ENCODE measurements at regions not wholly inside any gene's neighbourhood (a gene's known extent, or its start where the extent isn't known, plus 50 kb on each side); places are given as distances from the start of the nearest gene placed in this dataset.

DNA sequence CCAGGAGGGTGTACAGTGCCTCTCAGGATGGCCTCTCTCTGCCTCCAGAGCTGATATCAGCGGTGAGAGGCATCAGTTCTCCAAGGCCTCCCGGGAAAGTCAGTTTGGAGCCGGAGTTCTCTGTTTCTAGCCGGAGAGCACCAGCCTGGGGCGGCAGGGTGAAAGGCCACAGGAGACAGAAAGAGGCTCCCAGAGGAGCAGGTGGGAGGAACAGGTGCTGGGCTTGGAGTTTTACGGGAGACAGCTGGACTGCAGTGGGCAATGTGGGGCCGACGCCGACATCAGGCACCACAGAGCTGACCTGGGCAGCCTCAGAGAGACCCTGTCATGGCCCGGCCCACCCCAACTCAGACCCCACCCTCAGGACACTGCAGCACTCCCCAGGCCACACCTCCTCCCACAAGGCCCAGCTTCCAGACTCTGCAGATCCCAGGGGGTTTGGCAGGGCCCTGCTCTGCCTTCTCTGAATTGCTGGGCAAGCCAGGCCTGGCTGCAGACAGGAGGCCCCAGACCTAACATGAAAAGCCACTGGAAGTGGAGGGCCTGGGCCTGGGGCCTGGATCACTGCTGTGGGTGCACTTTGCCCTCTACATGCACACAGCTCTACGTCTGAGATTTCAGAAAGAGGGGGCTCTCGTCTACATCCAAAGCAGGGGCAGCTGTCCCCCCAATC lies 885.6 kb downstream of the BRD1 start:
- H3K27me3 ChIP-seq: no peaks in the 10 kb centered on the region
- H3K9me3 ChIP-seq (replicated peaks in 1 of 3): no peaks in the 10 kb centered on the region
- no peak for TF ChIP-seq POLR2A (IDR thresholded peaks at IDR 0.05)
- TF ChIP-seq, protein P1, sequence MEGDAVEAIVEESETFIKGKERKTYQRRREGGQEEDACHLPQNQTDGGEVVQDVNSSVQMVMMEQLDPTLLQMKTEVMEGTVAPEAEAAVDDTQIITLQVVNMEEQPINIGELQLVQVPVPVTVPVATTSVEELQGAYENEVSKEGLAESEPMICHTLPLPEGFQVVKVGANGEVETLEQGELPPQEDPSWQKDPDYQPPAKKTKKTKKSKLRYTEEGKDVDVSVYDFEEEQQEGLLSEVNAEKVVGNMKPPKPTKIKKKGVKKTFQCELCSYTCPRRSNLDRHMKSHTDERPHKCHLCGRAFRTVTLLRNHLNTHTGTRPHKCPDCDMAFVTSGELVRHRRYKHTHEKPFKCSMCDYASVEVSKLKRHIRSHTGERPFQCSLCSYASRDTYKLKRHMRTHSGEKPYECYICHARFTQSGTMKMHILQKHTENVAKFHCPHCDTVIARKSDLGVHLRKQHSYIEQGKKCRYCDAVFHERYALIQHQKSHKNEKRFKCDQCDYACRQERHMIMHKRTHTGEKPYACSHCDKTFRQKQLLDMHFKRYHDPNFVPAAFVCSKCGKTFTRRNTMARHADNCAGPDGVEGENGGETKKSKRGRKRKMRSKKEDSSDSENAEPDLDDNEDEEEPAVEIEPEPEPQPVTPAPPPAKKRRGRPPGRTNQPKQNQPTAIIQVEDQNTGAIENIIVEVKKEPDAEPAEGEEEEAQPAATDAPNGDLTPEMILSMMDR (IDR thresholded peaks at IDR 0.05): no peak
- H3K36me3 ChIP-seq (replicated peaks in 1 of 2): no peaks in the 10 kb centered on the region
- no peaks in the 10 kb centered on the region for H3K4me1 ChIP-seq (replicated peaks in 1 of 2)
- peak in 2 of 7 donors; percentile 1 to 10 for DNase-seq
- intact Hi-C loops (cut with DNase I): no loop called here
- no peak overlapping the region for H3K4me3 ChIP-seq
- H3K27ac ChIP-seq: no peak overlapping the region
- 63 to 80% (median 78%) methylated on average over 6 to 12 of the region's 12 CpGs for WGBS, 4 donors

- no peaks in the 10 kb centered on the region for H3K36me3 ChIP-seq (replicated peaks in 1 of 2)
- no peak for TF ChIP-seq POLR2A (IDR thresholded peaks at IDR 0.05)
- TF ChIP-seq, protein P1 (IDR thresholded peaks at IDR 0.05): no peak
- WGBS, 4 donors: 69 to 78% (median 72%) methylated on average over 15 to 23 of the region's 23 CpGs
- H3K27ac ChIP-seq: no peak overlapping the region
- intact Hi-C loops (cut with DNase I): no loop called here
- no peaks in the 10 kb centered on the region for H3K4me1 ChIP-seq (replicated peaks in 1 of 2)
- no peaks in the 10 kb centered on the region for H3K27me3 ChIP-seq
- peak in 1 of 7 donors; percentile 14 for DNase-seq
- H3K4me3 ChIP-seq: no peak overlapping the region
- H3K9me3 ChIP-seq (replicated peaks in 1 of 3): no peaks in the 10 kb centered on the region
Observed at GRCh38 chr22:48941033-48941902, 886.4 kb downstream of the BRD1 start.

- peak in 1 of 7 donors; percentile 24 for DNase-seq
- no peak overlapping the region for H3K27ac ChIP-seq
- H3K36me3 ChIP-seq (replicated peaks in 1 of 2): no peaks in the 10 kb centered on the region
- WGBS, 4 donors: 66 to 81% (median 78%) methylated on average over 15 to 20 of the region's 20 CpGs
- intact Hi-C loops (cut with DNase I): no loop called here
- no peaks in the 10 kb centered on the region for H3K4me1 ChIP-seq (replicated peaks in 1 of 2)
- TF ChIP-seq, protein P1 (IDR thresholded peaks at IDR 0.05): no peak
- no peak for TF ChIP-seq POLR2A (IDR thresholded peaks at IDR 0.05)
- no peaks in the 10 kb centered on the region for H3K27me3 ChIP-seq
- H3K4me3 ChIP-seq: no peak overlapping the region
- no peaks in the 10 kb centered on the region for H3K9me3 ChIP-seq (replicated peaks in 1 of 3)
Observed at GRCh38 chr22:48940266-48941032, 887.2 kb downstream of the BRD1 start.

Data from adrenal gland (tissue), 9 donors.